ENCODE measurements at regions not wholly inside any gene's neighbourhood (a gene's known extent, or its start where the extent isn't known, plus 50 kb on each side); places are given as distances from the start of the nearest gene placed in this dataset.

- no peak overlapping the region for H3K23ac ChIP-seq (ENCODE audit: low read length)
- no CpG with 5 or more reads among the region's 1 CpG for WGBS (ENCODE audit: extremely low coverage, insufficient coverage, low lambda C conversion rate)
- no peaks in the 10 kb centered on the region for H3K36me3 ChIP-seq (ENCODE audit: control insufficient read depth, insufficient read depth, low read length)
- H3K18ac ChIP-seq (ENCODE audit: low read length) = no peak overlapping the region
- H2BK15ac ChIP-seq (replicated peaks; ENCODE audit: low read depth) = no peak overlapping the region
- H4K5ac ChIP-seq (ENCODE audit: low read length) = no peak overlapping the region
- no peak overlapping the region for H3K4ac ChIP-seq (ENCODE audit: low read depth, low read length)
- no peak overlapping the region for H2BK5ac ChIP-seq (ENCODE audit: low read length)
- no peaks in the 10 kb centered on the region for H3K79me2 ChIP-seq (ENCODE audit: control insufficient read depth, insufficient read depth, low read length)
- no peaks in the 10 kb centered on the region for H3K27me3 ChIP-seq (ENCODE audit: insufficient read depth, low read length, poor library complexity)
- no peak overlapping the region for H2AK5ac ChIP-seq (ENCODE audit: low read length)
- H3K27ac ChIP-seq (ENCODE audit: low read depth, low read length) = no peak overlapping the region
- no peak overlapping the region for H3K4me3 ChIP-seq (ENCODE audit: low read length)
- no peak overlapping the region for H4K8ac ChIP-seq (ENCODE audit: low read depth, low read length)
- no peak overlapping the region for H2BK120ac ChIP-seq (ENCODE audit: low read depth, low read length)
- no peak for DNase-seq
- H3K4me1 ChIP-seq (ENCODE audit: control insufficient read depth, low read depth, low read length) = no peaks in the 10 kb centered on the region
- no peak overlapping the region for H3K56ac ChIP-seq (ENCODE audit: low read length)
- H3K79me1 ChIP-seq (ENCODE audit: low read length) = no peaks in the 10 kb centered on the region
- no peak overlapping the region for H3K9ac ChIP-seq (ENCODE audit: low read length)
- H3K4me2 ChIP-seq (ENCODE audit: low read length) = no peak overlapping the region
These were observed 467.4 kb downstream of the TYW1 start for GRCh38 chr7:67463983-67464382.

- no peaks in the 10 kb centered on the region for H3K4me1 ChIP-seq (ENCODE audit: control insufficient read depth, low read depth, low read length)
- no peaks in the 10 kb centered on the region for H3K79me1 ChIP-seq (ENCODE audit: low read length)
- H2AK5ac ChIP-seq (ENCODE audit: low read length) = no peak overlapping the region
- H3K27me3 ChIP-seq (ENCODE audit: insufficient read depth, low read length, poor library complexity) = no peaks in the 10 kb centered on the region
- H4K8ac ChIP-seq (ENCODE audit: low read depth, low read length) = no peak overlapping the region
- H3K27ac ChIP-seq (ENCODE audit: low read depth, low read length) = no peak overlapping the region
- H2BK15ac ChIP-seq (replicated peaks; ENCODE audit: low read depth) = no peak overlapping the region
- no peak overlapping the region for H2BK120ac ChIP-seq (ENCODE audit: low read depth, low read length)
- H3K4ac ChIP-seq (ENCODE audit: low read depth, low read length) = no peak overlapping the region
- no peak overlapping the region for H3K56ac ChIP-seq (ENCODE audit: low read length)
- no peak overlapping the region for H4K5ac ChIP-seq (ENCODE audit: low read length)
- DNase-seq = no peak
- no peak overlapping the region for H3K4me2 ChIP-seq (ENCODE audit: low read length)
- H3K36me3 ChIP-seq (ENCODE audit: control insufficient read depth, insufficient read depth, low read length) = no peaks in the 10 kb centered on the region
- H3K79me2 ChIP-seq (ENCODE audit: control insufficient read depth, insufficient read depth, low read length) = no peaks in the 10 kb centered on the region
- H3K23ac ChIP-seq (ENCODE audit: low read length) = no peak overlapping the region
- H3K4me3 ChIP-seq (ENCODE audit: low read length) = no peak overlapping the region
- no CpG with 5 or more reads among the region's 2 CpGs for WGBS (ENCODE audit: extremely low coverage, insufficient coverage, low lambda C conversion rate)
- no peak overlapping the region for H3K18ac ChIP-seq (ENCODE audit: low read length)
- H2BK5ac ChIP-seq (ENCODE audit: low read length) = no peak overlapping the region
- H3K9ac ChIP-seq (ENCODE audit: low read length) = no peak overlapping the region
These were observed 469.5 kb downstream of the TYW1 start for GRCh38 chr7:67466109-67466508.

- no CpG with 5 or more reads among the region's 6 CpGs for WGBS (ENCODE audit: extremely low coverage, insufficient coverage, low lambda C conversion rate)
- no peak overlapping the region for H2AK5ac ChIP-seq (ENCODE audit: low read length)
- no peaks in the 10 kb centered on the region for H3K4me1 ChIP-seq (ENCODE audit: control insufficient read depth, low read depth, low read length)
- DNase-seq = no peak
- H3K18ac ChIP-seq (ENCODE audit: low read length) = no peak overlapping the region
- no peak overlapping the region for H3K4ac ChIP-seq (ENCODE audit: low read depth, low read length)
- no peak overlapping the region for H3K27ac ChIP-seq (ENCODE audit: low read depth, low read length)
- no peak overlapping the region for H3K23ac ChIP-seq (ENCODE audit: low read length)
- H4K5ac ChIP-seq (ENCODE audit: low read length) = no peak overlapping the region
- H2BK120ac ChIP-seq (ENCODE audit: low read depth, low read length) = no peak overlapping the region
- no peak overlapping the region for H3K56ac ChIP-seq (ENCODE audit: low read length)
- H2BK5ac ChIP-seq (ENCODE audit: low read length) = no peak overlapping the region
- no peak overlapping the region for H3K4me3 ChIP-seq (ENCODE audit: low read length)
- H3K9ac ChIP-seq (ENCODE audit: low read length) = no peak overlapping the region
- H3K79me2 ChIP-seq (ENCODE audit: control insufficient read depth, insufficient read depth, low read length) = no peaks in the 10 kb centered on the region
- no peaks in the 10 kb centered on the region for H3K27me3 ChIP-seq (ENCODE audit: insufficient read depth, low read length, poor library complexity)
- H3K79me1 ChIP-seq (ENCODE audit: low read length) = no peaks in the 10 kb centered on the region
- H2BK15ac ChIP-seq (replicated peaks; ENCODE audit: low read depth) = no peak overlapping the region
- H4K8ac ChIP-seq (ENCODE audit: low read depth, low read length) = no peak overlapping the region
- H3K4me2 ChIP-seq (ENCODE audit: low read length) = no peak overlapping the region
- H3K36me3 ChIP-seq (ENCODE audit: control insufficient read depth, insufficient read depth, low read length) = no peaks in the 10 kb centered on the region
These were observed 473.7 kb downstream of the TYW1 start for GRCh38 chr7:67470256-67470751.

- Histone ChIP-seq H2BK15ac (replicated peaks; ENCODE audit: low read depth) (no peak overlapping the region), H2BK5ac (ENCODE audit: low read length) (no peak overlapping the region), H3K56ac (ENCODE audit: low read length) (no peak overlapping the region), H3K4me1 (ENCODE audit: control insufficient read depth, low read depth, low read length) (no peaks in the 10 kb centered on the region), H4K8ac (ENCODE audit: low read depth, low read length) (no peak overlapping the region), H3K23ac (ENCODE audit: low read length) (no peak overlapping the region), H3K18ac (ENCODE audit: low read length) (no peak overlapping the region), H3K27ac (ENCODE audit: low read depth, low read length) (no peak overlapping the region), H3K4ac (ENCODE audit: low read depth, low read length) (no peak overlapping the region), H3K9ac (ENCODE audit: low read length) (no peak overlapping the region), H3K79me2 (ENCODE audit: control insufficient read depth, insufficient read depth, low read length) (no peaks in the 10 kb centered on the region), H4K5ac (ENCODE audit: low read length) (no peak overlapping the region), H3K36me3 (ENCODE audit: control insufficient read depth, insufficient read depth, low read length) (no peaks in the 10 kb centered on the region), H2BK120ac (ENCODE audit: low read depth, low read length) (no peak overlapping the region), H3K27me3 (ENCODE audit: insufficient read depth, low read length, poor library complexity) (no peaks in the 10 kb centered on the region), H3K4me2 (ENCODE audit: low read length) (no peak overlapping the region), H3K4me3 (ENCODE audit: low read length) (no peak overlapping the region), H2AK5ac (ENCODE audit: low read length) (no peak overlapping the region), H3K79me1 (ENCODE audit: low read length) (no peaks in the 10 kb centered on the region)
- WGBS (ENCODE audit: extremely low coverage, insufficient coverage, low lambda C conversion rate) = no CpG with 5 or more reads among the region's 1 CpG
- no peak for DNase-seq
These were observed 478.7 kb downstream of the TYW1 start for GRCh38 chr7:67475293-67475692.

- H3K27ac ChIP-seq (ENCODE audit: low read depth, low read length) = no peak overlapping the region
- WGBS (ENCODE audit: extremely low coverage, insufficient coverage, low lambda C conversion rate) = no CpG with 5 or more reads among the region's 6 CpGs
These were observed 481.4 kb downstream of the TYW1 start for GRCh38 chr7:67478066-67478465.

GRCh38 chr7:67484244-67484751 is 487.7 kb downstream of the TYW1 start:
- Histone ChIP-seq H3K4me3 (ENCODE audit: low read length) (no peak overlapping the region), H4K8ac (ENCODE audit: low read depth, low read length) (no peak overlapping the region), H3K36me3 (ENCODE audit: control insufficient read depth, insufficient read depth, low read length) (no peaks in the 10 kb centered on the region), H3K27ac (ENCODE audit: low read depth, low read length) (no peak overlapping the region), H2BK120ac (ENCODE audit: low read depth, low read length) (no peak overlapping the region), H3K18ac (ENCODE audit: low read length) (peak overlapping the region; percentile 53), H3K4me1 (ENCODE audit: control insufficient read depth, low read depth, low read length) (no peaks in the 10 kb centered on the region), H3K9ac (ENCODE audit: low read length) (peak overlapping the region; percentile 56), H3K4ac (ENCODE audit: low read depth, low read length) (no peak overlapping the region), H3K79me1 (ENCODE audit: low read length) (no peaks in the 10 kb centered on the region), H3K79me2 (ENCODE audit: control insufficient read depth, insufficient read depth, low read length) (no peaks in the 10 kb centered on the region), H2BK5ac (ENCODE audit: low read length) (no peak overlapping the region), H3K23ac (ENCODE audit: low read length) (no peak overlapping the region), H3K27me3 (ENCODE audit: insufficient read depth, low read length, poor library complexity) (no peaks in the 10 kb centered on the region), H2BK15ac (replicated peaks; ENCODE audit: low read depth) (peak overlapping the region; percentile 65), H4K5ac (ENCODE audit: low read length) (no peak overlapping the region), H3K4me2 (ENCODE audit: low read length) (peak overlapping the region; percentile 49), H3K56ac (ENCODE audit: low read length) (peak overlapping the region; percentile 68), H2AK5ac (ENCODE audit: low read length) (no peak overlapping the region)
- WGBS (ENCODE audit: extremely low coverage, insufficient coverage, low lambda C conversion rate) = no CpG with 5 or more reads among the region's 13 CpGs
- peak; percentile 93 for DNase-seq

More at GRCh38 chr7:67478066-67478465, 481.4 kb downstream of the TYW1 start:
- Histone ChIP-seq H2BK15ac (replicated peaks; ENCODE audit: low read depth) (no peak overlapping the region), H3K4me3 (ENCODE audit: low read length) (no peak overlapping the region), H3K27me3 (ENCODE audit: insufficient read depth, low read length, poor library complexity) (no peaks in the 10 kb centered on the region), H2BK120ac (ENCODE audit: low read depth, low read length) (no peak overlapping the region), H2BK5ac (ENCODE audit: low read length) (no peak overlapping the region), H3K79me1 (ENCODE audit: low read length) (no peaks in the 10 kb centered on the region), H3K4ac (ENCODE audit: low read depth, low read length) (no peak overlapping the region), H4K5ac (ENCODE audit: low read length) (no peak overlapping the region), H3K4me2 (ENCODE audit: low read length) (no peak overlapping the region), H3K9ac (ENCODE audit: low read length) (no peak overlapping the region), H3K23ac (ENCODE audit: low read length) (no peak overlapping the region), H3K36me3 (ENCODE audit: control insufficient read depth, insufficient read depth, low read length) (no peaks in the 10 kb centered on the region), H3K18ac (ENCODE audit: low read length) (no peak overlapping the region), H2AK5ac (ENCODE audit: low read length) (no peak overlapping the region), H3K79me2 (ENCODE audit: control insufficient read depth, insufficient read depth, low read length) (no peaks in the 10 kb centered on the region), H3K56ac (ENCODE audit: low read length) (no peak overlapping the region), H4K8ac (ENCODE audit: low read depth, low read length) (no peak overlapping the region), H3K4me1 (ENCODE audit: control insufficient read depth, low read depth, low read length) (no peaks in the 10 kb centered on the region)
- DNase-seq = peak; percentile 19
